GM12878 (cell line): ENCODE measurements at regions not wholly inside any gene's neighbourhood (a gene's known extent, or its start where the extent isn't known, plus 50 kb on each side); places are given as distances from the start of the nearest gene placed in this dataset.

Experiments used
- ATAC-seq: fragments of 200-7000 bp; cut with Tn5 transposase; 3 replicates; pipeline ENCODE4 v1.9.1; 2020; ENCODE audit warnings: mild to moderate bottlenecking, moderate library complexity
- BruUV-seq: library from RNA; stranded (reverse); fragments of 400-500 nt; replicated peaks from 2 replicates; lab custom pipeline; 2021; lab: Mats Ljungman, UMichigan
- CTCF ChIA-PET: fragments of 300-600 bp; sonication (Branson Sonifier 250); formaldehyde crosslinking; extraction: SDS; loops from one replicate; lab custom pipeline; 2021; ENCODE audit warnings: inconsistent platforms; lab: Yijun Ruan, JAX
- POLR2A ChIA-PET: fragments of 350-600 bp; formaldehyde crosslinking; extraction: SDS; loops from one replicate; lab custom pipeline; 2021; ENCODE audit warnings: inconsistent platforms; lab: Charles Lee
- RAD21 ChIA-PET: fragments of 300-600 bp; sonication (Branson Sonifier 250); formaldehyde crosslinking; loops from one replicate; lab custom pipeline; 2023; ENCODE audit warnings: antibody characterized with exemption; ENCODE audit not compliant: unreplicated experiment; lab: Charles Lee
- SMC1A ChIA-PET: fragments of 300-600 bp; sonication (Branson Sonifier 250); formaldehyde crosslinking; loops from one replicate; lab custom pipeline; 2023; ENCODE audit not compliant: unreplicated experiment, uncharacterized antibody; lab: Charles Lee
- DNase-seq: peaks from one replicate; pipeline ENCODE4 v3.0.0-alpha.2; 2011; ENCODE audit warnings: low read depth, low spot score
- FAIRE-seq: peaks from 3 replicates; lab custom pipeline; 2011; peaks lifted over from hg19 to GRCh38; lab: Jason Lieb, UNC
- H2AFZ ChIP-seq: 2 replicates; pipeline ENCODE4 v1.6.0; 2011; ENCODE audit warnings: low read depth, low read length, control low read depth; ENCODE audit not compliant: control insufficient read depth
- H3K27ac ChIP-seq: 2 replicates; pipeline ENCODE4 v1.5.1; 2011; ENCODE audit warnings: control low read depth; ENCODE audit not compliant: control insufficient read depth, insufficient read depth
- H3K27me3 ChIP-seq, 2 experiments: replicated peaks in 1 of 2; 2 replicates each; pipeline versions ENCODE4 v1.6.0 to v1.6.1; 2011; ENCODE audit warnings: low read length in 1 of 2; ENCODE audit not compliant: control insufficient read depth in 2 of 2, insufficient read depth in 2 of 2
- H3K36me3 ChIP-seq, 2 experiments: 2 replicates each; pipeline ENCODE4 v1.5.1; 2011; ENCODE audit warnings: low read length in 1 of 2; ENCODE audit not compliant: control insufficient read depth in 2 of 2, insufficient read depth in 2 of 2
- H3K4me1 ChIP-seq: 2 replicates; pipeline ENCODE4 v1.6.1; 2011; ENCODE audit warnings: mild to moderate bottlenecking, low read length, moderate library complexity, mixed read lengths; ENCODE audit not compliant: control insufficient read depth, insufficient read depth
- H3K4me2 ChIP-seq: 2 replicates; pipeline ENCODE4 v1.6.0; 2011; ENCODE audit warnings: control low read depth; ENCODE audit not compliant: control insufficient read depth, insufficient read depth
- H3K4me3 ChIP-seq: fragments of 200-600 bp; sonication (generic); 2 replicates; pipeline ENCODE4 v1.5.1; 2016
- H3K79me2 ChIP-seq: 2 replicates; pipeline ENCODE4 v1.6.0; 2011; ENCODE audit warnings: low read length; ENCODE audit not compliant: control insufficient read depth, insufficient read depth
- H3K9ac ChIP-seq: 2 replicates; pipeline ENCODE4 v1.8.0; 2011; ENCODE audit warnings: low read length, control low read depth, mixed read lengths; ENCODE audit not compliant: control insufficient read depth, insufficient read depth
- H3K9me3 ChIP-seq: replicated peaks from 3 replicates; pipeline ENCODE4 v1.5.1; 2011; ENCODE audit warnings: mild to moderate bottlenecking, low read length; ENCODE audit not compliant: control insufficient read depth, insufficient read depth
- H4K20me1 ChIP-seq: 2 replicates; pipeline ENCODE4 v1.6.0; 2011; ENCODE audit not compliant: control insufficient read depth, insufficient read depth
- EGR1 ChIP-seq, 2 experiments: IDR thresholded peaks; 1 replicate in 1 of 2; 2 replicates in 1 of 2; pipeline ENCODE4 v1.6.1; 2011 to 2012; ENCODE audit warnings: low read depth in 2 of 2, low read length in 2 of 2, borderline replicate concordance in 1 of 2, mild to moderate bottlenecking in 1 of 2, moderate library complexity in 1 of 2
- MYB ChIP-seq: fragments of 150-350 bp; IDR thresholded peaks from 2 replicates; pipeline ENCODE4 v1.6.1; 2014; ENCODE audit warnings: mild to moderate bottlenecking, low read depth, low read length, borderline replicate concordance
- NR2C2 ChIP-seq: IDR thresholded peaks from 2 replicates; pipeline ENCODE4 v1.6.1; 2011; ENCODE audit warnings: borderline replicate concordance, low read depth; ENCODE audit not compliant: control insufficient read depth, insufficient read length
- POLR2AphosphoS2 ChIP-seq: IDR thresholded peaks from 2 replicates; pipeline ENCODE4 v1.6.1; 2011; ENCODE audit warnings: low read depth, mild to moderate bottlenecking, low read length, improper control_type of control experiment, moderate library complexity
- WGBS: methylation state at CpG from one replicate; pipeline ENCODE4 v1.1.6; 2016; ENCODE audit warnings: low lambda C conversion rate; ENCODE audit not compliant: insufficient replicate concordance, insufficient coverage; ENCODE audit errors: missing lambda C conversion rate; 5-methylcytosine and 5-hydroxymethylcytosine counted together
- in situ Hi-C: fragments of 300-500 bp; cut with MboI; formaldehyde crosslinking; loops from 9 replicates; pipeline ENCODE4 v1.14.3; 2018; ENCODE audit warnings: mixed read lengths
- intact Hi-C: fragments of 100-400 bp; cut with micrococcal nuclease; formaldehyde crosslinking; loops from one replicate; pipeline ENCODE4 v1.14.2; 2022; ENCODE audit not compliant: unreplicated experiment
- TF ChIP-seq, protein P1 (sequence below): IDR thresholded peaks from 2 replicates; pipeline ENCODE4 v1.6.1; 2012; ENCODE audit warnings: mild to moderate bottlenecking, low read depth, low read length
- TF ChIP-seq, protein P2 (sequence below): fragments of 450-650 bp; formaldehyde crosslinking; IDR thresholded peaks from 2 replicates; pipeline ENCODE4 v1.4.0; 2020; ENCODE audit warnings: mild to moderate bottlenecking, moderate library complexity

DNA sequence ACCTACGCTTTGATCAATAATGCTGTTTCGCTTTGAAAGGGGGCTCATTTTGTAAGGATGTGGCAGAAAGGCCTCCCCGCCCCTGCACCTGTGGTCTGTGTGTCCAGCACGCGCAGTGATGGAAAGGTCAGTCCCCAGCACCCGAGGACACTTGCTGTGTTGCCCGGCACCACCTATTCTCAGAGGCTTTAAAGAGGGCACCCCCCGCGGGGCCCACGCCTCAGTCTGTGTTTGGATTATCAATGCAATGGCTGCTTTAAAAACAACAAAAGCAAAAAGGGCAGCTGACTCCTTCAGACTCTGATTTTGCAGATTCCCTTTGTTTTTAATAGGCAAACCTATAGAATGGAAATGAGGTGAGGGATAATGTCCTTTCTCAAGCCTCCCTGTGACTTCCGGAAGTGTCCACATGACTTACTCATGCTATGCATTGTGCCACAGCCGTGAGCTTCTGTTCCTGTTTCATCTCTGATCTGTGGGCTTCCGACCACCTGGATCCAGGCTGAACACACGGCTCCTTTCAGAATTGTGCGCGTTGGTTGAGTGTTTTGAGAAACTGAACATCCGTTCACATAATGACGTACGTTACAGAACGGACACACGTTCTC lies 416.2 kb downstream of the IRX2 start:
- Histone ChIP-seq H3K27ac (no peak overlapping the region), H3K27me3 (no peaks in the 10 kb centered on the region), H3K4me2 (no peak overlapping the region), H4K20me1 (no peaks in the 10 kb centered on the region), H3K4me3 (no peak overlapping the region), H3K36me3 (no peaks in the 10 kb centered on the region), H3K9ac (no peak overlapping the region), H2AFZ (no peak overlapping the region), H3K79me2 (no peaks in the 10 kb centered on the region), H3K4me1 (no peaks in the 10 kb centered on the region), H3K9me3 (no peaks in the 10 kb centered on the region; the same call in 2 of the 3 replicates)
- no TSS peak for BruUV-seq
- intact Hi-C loops: no loop called here
- DNase-seq: no peak
- in situ Hi-C loops: no loop called here
- no peak for ATAC-seq
- ChIA-PET POLR2A (no interaction called here), CTCF (no interaction called here), SMC1A (no interaction called here), RAD21 (no interaction called here)
- no peak for FAIRE-seq
- WGBS: 69% methylated on average over 21 of the region's 21 CpGs
- TF ChIP-seq NR2C2: no peak
- TF ChIP-seq, protein P1, sequence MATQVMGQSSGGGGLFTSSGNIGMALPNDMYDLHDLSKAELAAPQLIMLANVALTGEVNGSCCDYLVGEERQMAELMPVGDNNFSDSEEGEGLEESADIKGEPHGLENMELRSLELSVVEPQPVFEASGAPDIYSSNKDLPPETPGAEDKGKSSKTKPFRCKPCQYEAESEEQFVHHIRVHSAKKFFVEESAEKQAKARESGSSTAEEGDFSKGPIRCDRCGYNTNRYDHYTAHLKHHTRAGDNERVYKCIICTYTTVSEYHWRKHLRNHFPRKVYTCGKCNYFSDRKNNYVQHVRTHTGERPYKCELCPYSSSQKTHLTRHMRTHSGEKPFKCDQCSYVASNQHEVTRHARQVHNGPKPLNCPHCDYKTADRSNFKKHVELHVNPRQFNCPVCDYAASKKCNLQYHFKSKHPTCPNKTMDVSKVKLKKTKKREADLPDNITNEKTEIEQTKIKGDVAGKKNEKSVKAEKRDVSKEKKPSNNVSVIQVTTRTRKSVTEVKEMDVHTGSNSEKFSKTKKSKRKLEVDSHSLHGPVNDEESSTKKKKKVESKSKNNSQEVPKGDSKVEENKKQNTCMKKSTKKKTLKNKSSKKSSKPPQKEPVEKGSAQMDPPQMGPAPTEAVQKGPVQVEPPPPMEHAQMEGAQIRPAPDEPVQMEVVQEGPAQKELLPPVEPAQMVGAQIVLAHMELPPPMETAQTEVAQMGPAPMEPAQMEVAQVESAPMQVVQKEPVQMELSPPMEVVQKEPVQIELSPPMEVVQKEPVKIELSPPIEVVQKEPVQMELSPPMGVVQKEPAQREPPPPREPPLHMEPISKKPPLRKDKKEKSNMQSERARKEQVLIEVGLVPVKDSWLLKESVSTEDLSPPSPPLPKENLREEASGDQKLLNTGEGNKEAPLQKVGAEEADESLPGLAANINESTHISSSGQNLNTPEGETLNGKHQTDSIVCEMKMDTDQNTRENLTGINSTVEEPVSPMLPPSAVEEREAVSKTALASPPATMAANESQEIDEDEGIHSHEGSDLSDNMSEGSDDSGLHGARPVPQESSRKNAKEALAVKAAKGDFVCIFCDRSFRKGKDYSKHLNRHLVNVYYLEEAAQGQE: no peak
- no peak for TF ChIP-seq MYB
- TF ChIP-seq, protein P2, sequence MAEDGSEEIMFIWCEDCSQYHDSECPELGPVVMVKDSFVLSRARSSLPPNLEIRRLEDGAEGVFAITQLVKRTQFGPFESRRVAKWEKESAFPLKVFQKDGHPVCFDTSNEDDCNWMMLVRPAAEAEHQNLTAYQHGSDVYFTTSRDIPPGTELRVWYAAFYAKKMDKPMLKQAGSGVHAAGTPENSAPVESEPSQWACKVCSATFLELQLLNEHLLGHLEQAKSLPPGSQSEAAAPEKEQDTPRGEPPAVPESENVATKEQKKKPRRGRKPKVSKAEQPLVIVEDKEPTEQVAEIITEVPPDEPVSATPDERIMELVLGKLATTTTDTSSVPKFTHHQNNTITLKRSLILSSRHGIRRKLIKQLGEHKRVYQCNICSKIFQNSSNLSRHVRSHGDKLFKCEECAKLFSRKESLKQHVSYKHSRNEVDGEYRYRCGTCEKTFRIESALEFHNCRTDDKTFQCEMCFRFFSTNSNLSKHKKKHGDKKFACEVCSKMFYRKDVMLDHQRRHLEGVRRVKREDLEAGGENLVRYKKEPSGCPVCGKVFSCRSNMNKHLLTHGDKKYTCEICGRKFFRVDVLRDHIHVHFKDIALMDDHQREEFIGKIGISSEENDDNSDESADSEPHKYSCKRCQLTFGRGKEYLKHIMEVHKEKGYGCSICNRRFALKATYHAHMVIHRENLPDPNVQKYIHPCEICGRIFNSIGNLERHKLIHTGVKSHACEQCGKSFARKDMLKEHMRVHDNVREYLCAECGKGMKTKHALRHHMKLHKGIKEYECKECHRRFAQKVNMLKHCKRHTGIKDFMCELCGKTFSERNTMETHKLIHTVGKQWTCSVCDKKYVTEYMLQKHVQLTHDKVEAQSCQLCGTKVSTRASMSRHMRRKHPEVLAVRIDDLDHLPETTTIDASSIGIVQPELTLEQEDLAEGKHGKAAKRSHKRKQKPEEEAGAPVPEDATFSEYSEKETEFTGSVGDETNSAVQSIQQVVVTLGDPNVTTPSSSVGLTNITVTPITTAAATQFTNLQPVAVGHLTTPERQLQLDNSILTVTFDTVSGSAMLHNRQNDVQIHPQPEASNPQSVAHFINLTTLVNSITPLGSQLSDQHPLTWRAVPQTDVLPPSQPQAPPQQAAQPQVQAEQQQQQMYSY: no peak
- TF ChIP-seq EGR1 (IDR thresholded peaks at IDR 0.05; ENCODE audit: borderline replicate concordance in 1 of 2, low read depth in 2 of 2, low read length in 2 of 2): no peak
- no peak for TF ChIP-seq POLR2AphosphoS2
